RCC 7860 (cell line): ENCODE measurements at regions not wholly inside any gene's neighbourhood (a gene's known extent, or its start where the extent isn't known, plus 50 kb on each side); places are given as distances from the start of the nearest gene placed in this dataset.
"Not testable (repeated sequence)": the region's sequence is repeated elsewhere in the genome, so short reads cannot be mapped to it uniquely, and the experiment has no call there.

Experiments
- DNase-seq: peaks from one replicate; pipeline ENCODE4 v3.0.0-alpha.2; 2015; ENCODE audit warnings: low spot score
- FAIRE-seq: peaks from 2 replicates; lab custom pipeline; 2012; peaks lifted over from hg19 to GRCh38; lab: Jason Lieb, UNC

- FAIRE-seq (no peak), DNase-seq (no peak)
These were observed 216.8 kb upstream of the CXADR start for GRCh38 chr21:17295997-17296396.

GRCh38 chr21:17299576-17299975 lies 213.3 kb upstream of the CXADR start:
- not testable (repeated sequence) for FAIRE-seq, DNase-seq

- not testable (repeated sequence) for FAIRE-seq, DNase-seq
These were observed 185.1 kb upstream of the CXADR start for GRCh38 chr21:17327715-17328114.

- FAIRE-seq (no peak), DNase-seq (no peak)
These were observed 178.4 kb upstream of the CXADR start for GRCh38 chr21:17334484-17334883.

GRCh38 chr21:17340081-17340480 lies 172.8 kb upstream of the CXADR start:
- DNase-seq (no peak), FAIRE-seq (no peak)

- FAIRE-seq: no peak
- DNase-seq: no peak
These were observed 169.8 kb upstream of the CXADR start for GRCh38 chr21:17343055-17343454.

GRCh38 chr21:17348357-17348756 lies 164.5 kb upstream of the CXADR start:
- no peak for DNase-seq
- no peak for FAIRE-seq

GRCh38 chr21:17348849-17349248 lies 164.0 kb upstream of the CXADR start:
- FAIRE-seq (no peak), DNase-seq (no peak)

- FAIRE-seq (no peak), DNase-seq (no peak)
These were observed 161.1 kb upstream of the CXADR start for GRCh38 chr21:17351766-17352165.

GRCh38 chr21:17352996-17353655 lies 159.7 kb upstream of the CXADR start:
- FAIRE-seq: no peak
- DNase-seq: no peak

- FAIRE-seq (no peak), DNase-seq (no peak)
These were observed 153.1 kb upstream of the CXADR start for GRCh38 chr21:17359781-17360180.

- no peak for DNase-seq
- no peak for FAIRE-seq
These were observed 144.0 kb upstream of the CXADR start for GRCh38 chr21:17368748-17369363.

GRCh38 chr21:17370263-17370662 lies 142.6 kb upstream of the CXADR start:
- no peak for FAIRE-seq
- no peak for DNase-seq

- no peak for DNase-seq
- FAIRE-seq: no peak
These were observed 141.9 kb upstream of the CXADR start for GRCh38 chr21:17370916-17371315.

- FAIRE-seq: no peak
These were observed 141.4 kb upstream of the CXADR start for GRCh38 chr21:17371450-17371849.

GRCh38 chr21:17372200-17372599 lies 140.6 kb upstream of the CXADR start:
- FAIRE-seq: no peak

More at GRCh38 chr21:17371450-17371849, 141.4 kb upstream of the CXADR start:
- no peak for DNase-seq

GRCh38 chr21:17386498-17386897 lies 126.3 kb upstream of the CXADR start:
- FAIRE-seq: no peak
- DNase-seq: no peak

More at GRCh38 chr21:17372200-17372599, 140.6 kb upstream of the CXADR start:
- no peak for DNase-seq

GRCh38 chr21:17387030-17387617 lies 125.7 kb upstream of the CXADR start:
- peak; percentile 55 for DNase-seq

GRCh38 chr21:17388226-17388625 lies 124.6 kb upstream of the CXADR start:
- no peak for DNase-seq
- FAIRE-seq: no peak

More at GRCh38 chr21:17387030-17387617, 125.7 kb upstream of the CXADR start:
- FAIRE-seq: peak; percentile 77

- DNase-seq (no peak), FAIRE-seq (no peak)
These were observed 123.5 kb upstream of the CXADR start for GRCh38 chr21:17389311-17389710.

GRCh38 chr21:17390569-17390968 lies 122.3 kb upstream of the CXADR start:
- FAIRE-seq (no peak), DNase-seq (no peak)

GRCh38 chr21:17391811-17392340 lies 121.0 kb upstream of the CXADR start:
- FAIRE-seq: no peak
- no peak for DNase-seq
